GM19468 (cell line): ENCODE measurements at regions not wholly inside any gene's neighbourhood (a gene's known extent, or its start where the extent isn't known, plus 50 kb on each side); places are given as distances from the start of the nearest gene placed in this dataset.

Experiments used
- ATAC-seq: cut with Tn5 transposase; IDR thresholded peaks from one replicate; pipeline ENCODE4 v1.9.1; 2021; ENCODE audit warnings: mild to moderate bottlenecking, moderate library complexity, moderate number of reproducible peaks; ENCODE audit not compliant: unreplicated experiment; ENCODE audit errors: extremely low read depth

GRCh38 chr2:221216636-221217035, 355.5 kb downstream of the EPHA4 start:
- no peak for ATAC-seq

GRCh38 chr2:221225752-221226151, 346.4 kb downstream of the EPHA4 start:
- no peak for ATAC-seq

- no peak for ATAC-seq
Measured at GRCh38 chr2:221228214-221228769, 343.8 kb downstream of the EPHA4 start.

GRCh38 chr2:221229099-221229498, 343.0 kb downstream of the EPHA4 start:
- no peak for ATAC-seq

- ATAC-seq, result no peak
Measured at GRCh38 chr2:221231511-221231910, 340.6 kb downstream of the EPHA4 start.

- ATAC-seq, result no peak
Measured at GRCh38 chr2:221235941-221236340, 336.2 kb downstream of the EPHA4 start.

GRCh38 chr2:221241072-221241471, 331.0 kb downstream of the EPHA4 start:
- ATAC-seq, result no peak

GRCh38 chr2:221243771-221244170, 328.3 kb downstream of the EPHA4 start:
- ATAC-seq, result no peak

- ATAC-seq, result no peak
Measured at GRCh38 chr2:221245045-221245444, 327.1 kb downstream of the EPHA4 start.

- ATAC-seq, result no peak
Measured at GRCh38 chr2:221245772-221246171, 326.3 kb downstream of the EPHA4 start.

GRCh38 chr2:221254299-221254698, 317.8 kb downstream of the EPHA4 start:
- no peak for ATAC-seq

- no peak for ATAC-seq
Measured at GRCh38 chr2:221255862-221256261, 316.2 kb downstream of the EPHA4 start.

- no peak for ATAC-seq
Measured at GRCh38 chr2:221258464-221258863, 313.6 kb downstream of the EPHA4 start.

GRCh38 chr2:221262651-221263050, 309.5 kb downstream of the EPHA4 start:
- no peak for ATAC-seq

GRCh38 chr2:221263573-221263972, 308.5 kb downstream of the EPHA4 start:
- ATAC-seq, result no peak

GRCh38 chr2:221264318-221264717, 307.8 kb downstream of the EPHA4 start:
- no peak for ATAC-seq

- no peak for ATAC-seq
Measured at GRCh38 chr2:221267773-221268425, 304.2 kb downstream of the EPHA4 start.

- ATAC-seq, result no peak
Measured at GRCh38 chr2:221268631-221269030, 303.5 kb downstream of the EPHA4 start.

- no peak for ATAC-seq
Measured at GRCh38 chr2:221270806-221271205, 301.3 kb downstream of the EPHA4 start.

- no peak for ATAC-seq
Measured at GRCh38 chr2:221272729-221273128, 299.4 kb downstream of the EPHA4 start.

- ATAC-seq, result no peak
Measured at GRCh38 chr2:221276033-221276432, 296.1 kb downstream of the EPHA4 start.

- no peak for ATAC-seq
Measured at GRCh38 chr2:221276601-221277000, 295.5 kb downstream of the EPHA4 start.
